Astrocyte (in vitro differentiated cells and primary cell): ENCODE measurements at regions not wholly inside any gene's neighbourhood (a gene's known extent, or its start where the extent isn't known, plus 50 kb on each side); places are given as distances from the start of the nearest gene placed in this dataset.

Experiments
- CTCF ChIP-seq: IDR thresholded peaks from 2 replicates; pipeline ENCODE4 v1.5.1; 2011; ENCODE audit warnings: low read depth, mild to moderate bottlenecking, inconsistent platforms, low read length, moderate library complexity; ENCODE audit not compliant: insufficient read depth
- EZH2 ChIP-seq: IDR thresholded peaks from 2 replicates; pipeline ENCODE4 v1.6.1; 2012; ENCODE audit warnings: mild to moderate bottlenecking, low read length, inconsistent platforms; ENCODE audit not compliant: insufficient read depth

GRCh38 chr4:83723609-83724008, 187.7 kb downstream of the GPAT3 start:
- TF ChIP-seq CTCF (no peak), EZH2 (no peak)
